A549 (cell line): ENCODE measurements at regions not wholly inside any gene's neighbourhood (a gene's known extent, or its start where the extent isn't known, plus 50 kb on each side); places are given as distances from the start of the nearest gene placed in this dataset.

Experiments
- ATAC-seq, 2 experiments: fragments of 200-7000 bp in 1 of 2; fragments of >200 bp in 1 of 2; cut with Nextera tagmentation in 1 of 2; cut with Tn5 transposase in 1 of 2; 3 replicates each; pipeline versions ENCODE4 v1.8.0 to v1.9.1; 2018 to 2020; ENCODE audit warnings: mild to moderate bottlenecking in 1 of 2, moderate library complexity in 1 of 2
- CTCF ChIA-PET: fragments of 300-600 bp; sonication (Branson Sonifier 250); formaldehyde crosslinking; extraction: SDS; loops from one replicate; lab custom pipeline; 2021; ENCODE audit warnings: antibody characterized with exemption, inconsistent platforms; lab: Yijun Ruan, JAX
- POLR2A ChIA-PET: fragments of 350-600 bp; formaldehyde crosslinking; extraction: SDS; loops from one replicate; lab custom pipeline; 2021; ENCODE audit warnings: antibody characterized with exemption, inconsistent platforms; lab: Yijun Ruan, JAX
- DNase-seq, 2 experiments: peaks; one replicate each; pipeline versions ENCODE4 v3.0.0 to v3.0.0-alpha.2; 2011 to 2016; ENCODE audit warnings: low read depth in 1 of 2, low spot score in 1 of 2
- FAIRE-seq: peaks from 2 replicates; lab custom pipeline; 2011; peaks lifted over from hg19 to GRCh38; lab: Jason Lieb, UNC
- H3K27ac ChIP-seq, 2 experiments: fragments of >200 bp; sonication (Bioruptor Twin); formaldehyde crosslinking; 3 replicates each; pipeline ENCODE4 v1.5.1; 2016 to 2017
- H3K4me1 ChIP-seq: fragments of >200 bp; sonication (Bioruptor Twin); formaldehyde crosslinking; 3 replicates; pipeline ENCODE4 v1.6.1; 2016
- H3K4me2 ChIP-seq: fragments of >200 bp; sonication (Bioruptor Twin); formaldehyde crosslinking; 3 replicates; pipeline ENCODE4 v1.6.1; 2016
- H3K4me3 ChIP-seq: fragments of >200 bp; sonication (Bioruptor Twin); formaldehyde crosslinking; 3 replicates; pipeline ENCODE4 v1.5.1; 2016
- H3K9me3 ChIP-seq: fragments of >200 bp; sonication (Bioruptor Twin); formaldehyde crosslinking; 3 replicates; pipeline ENCODE4 v1.6.1; 2016
- CBX2 ChIP-seq: fragments of 200-600 bp; sonication (generic); IDR thresholded peaks from 2 replicates; pipeline ENCODE4 v1.6.1; 2016; ENCODE audit warnings: low read depth, mild to moderate bottlenecking, borderline replicate concordance
- CHD4 ChIP-seq: fragments of 200-600 bp; sonication (generic); IDR thresholded peaks from 2 replicates; pipeline ENCODE4 v1.6.1; 2016; ENCODE audit warnings: antibody characterized with exemption, mild to moderate bottlenecking, borderline replicate concordance
- FOXS1 ChIP-seq: fragments of 250-450 bp; sonication (Bioruptor Pico); IDR thresholded peaks from 2 replicates; pipeline ENCODE4 v1.5.0; 2020; ENCODE audit warnings: mild to moderate bottlenecking, moderate library complexity
- GATA3 ChIP-seq: IDR thresholded peaks from 2 replicates; pipeline ENCODE4 v1.6.1; 2012; ENCODE audit warnings: borderline replicate concordance
- HDAC2 ChIP-seq: fragments of 200-600 bp; sonication (generic); IDR thresholded peaks from 2 replicates; pipeline ENCODE4 v1.6.1; 2016
- HEYL ChIP-seq: fragments of 250-450 bp; sonication (Bioruptor Pico); IDR thresholded peaks from 2 replicates; pipeline ENCODE4 v1.8.0; 2021; ENCODE audit warnings: mild to moderate bottlenecking, moderate library complexity
- JUN ChIP-seq, 2 experiments: fragments of >200 bp; sonication (Bioruptor Twin); formaldehyde crosslinking; IDR thresholded peaks; 2 replicates in 1 of 2; 3 replicates in 1 of 2; pipeline ENCODE4 v1.6.1; 2016 to 2017
- MAZ ChIP-seq: fragments of 150-350 bp; IDR thresholded peaks from 2 replicates; pipeline ENCODE4 v1.6.1; 2014; ENCODE audit warnings: antibody characterized with exemption, low read depth, low read length, borderline replicate concordance
- NR3C1 ChIP-seq: fragments of >200 bp; sonication (Bioruptor Twin); formaldehyde crosslinking; IDR thresholded peaks from 3 replicates; pipeline ENCODE4 v1.6.1; 2017
- POLR2A ChIP-seq: IDR thresholded peaks from 2 replicates; pipeline ENCODE4 v1.6.1; 2012; ENCODE audit warnings: mild to moderate bottlenecking, low read length
- RFX5 ChIP-seq: fragments of 450-650 bp; IDR thresholded peaks from 2 replicates; pipeline ENCODE4 v1.7.1; 2014; ENCODE audit warnings: antibody characterized with exemption, mild to moderate bottlenecking, moderate library complexity
- TP53 ChIP-seq: fragments of 250-450 bp; sonication (Bioruptor Pico); IDR thresholded peaks from 2 replicates; pipeline ENCODE4 v1.5.0; 2021; ENCODE audit warnings: mild to moderate bottlenecking, moderate library complexity
- WGBS: methylation state at CpG from one replicate; pipeline ENCODE4 v1.1.6; 2017; ENCODE audit errors: missing lambda C conversion rate; 5-methylcytosine and 5-hydroxymethylcytosine counted together
- TF ChIP-seq, protein P1 (sequence below): fragments of >200 bp; sonication (Bioruptor Twin); formaldehyde crosslinking; IDR thresholded peaks from 3 replicates; pipeline ENCODE4 v1.6.1; 2016
- TF ChIP-seq, protein P2 (sequence below): fragments of 200-600 bp; sonication (generic); IDR thresholded peaks from 2 replicates; pipeline ENCODE4 v1.6.1; 2016; ENCODE audit warnings: antibody characterized with exemption, mild to moderate bottlenecking, moderate library complexity
- TF ChIP-seq, protein P3 (sequence below): fragments of 250-450 bp; sonication (Bioruptor Pico); IDR thresholded peaks from 2 replicates; pipeline ENCODE4 v1.5.0; 2021; ENCODE audit warnings: mild to moderate bottlenecking, moderate library complexity, borderline replicate concordance
- TF ChIP-seq, protein P4 (sequence below): IDR thresholded peaks from 2 replicates; pipeline ENCODE4 v1.6.1; 2012; ENCODE audit warnings: low read depth, borderline replicate concordance

DNA sequence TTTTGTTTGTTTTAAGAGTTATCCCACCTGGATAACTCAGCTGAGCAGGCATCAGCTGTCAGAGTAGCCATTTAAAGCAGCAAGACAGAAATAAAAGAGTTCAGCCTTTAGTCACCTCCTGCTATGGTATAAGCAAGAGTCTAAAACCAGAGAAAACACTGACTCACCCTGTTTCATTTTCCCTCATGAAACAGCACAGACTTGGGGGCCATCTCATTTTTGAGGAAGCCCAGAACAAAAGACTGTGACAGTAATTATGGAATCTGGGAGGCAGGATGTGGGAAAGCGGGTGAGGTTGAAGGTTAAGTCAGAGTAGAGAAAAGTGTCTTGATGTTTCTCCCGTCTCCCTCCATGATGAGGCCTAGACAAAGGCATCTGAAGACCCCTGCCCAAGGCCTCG lies 90.2 kb upstream of the FAM174A start:
- FAIRE-seq (no peak), ATAC-seq (no peak), DNase-seq (no peak)
- TF ChIP-seq JUN (IDR thresholded peaks at IDR 0.05): no peak
- TF ChIP-seq, protein P1, sequence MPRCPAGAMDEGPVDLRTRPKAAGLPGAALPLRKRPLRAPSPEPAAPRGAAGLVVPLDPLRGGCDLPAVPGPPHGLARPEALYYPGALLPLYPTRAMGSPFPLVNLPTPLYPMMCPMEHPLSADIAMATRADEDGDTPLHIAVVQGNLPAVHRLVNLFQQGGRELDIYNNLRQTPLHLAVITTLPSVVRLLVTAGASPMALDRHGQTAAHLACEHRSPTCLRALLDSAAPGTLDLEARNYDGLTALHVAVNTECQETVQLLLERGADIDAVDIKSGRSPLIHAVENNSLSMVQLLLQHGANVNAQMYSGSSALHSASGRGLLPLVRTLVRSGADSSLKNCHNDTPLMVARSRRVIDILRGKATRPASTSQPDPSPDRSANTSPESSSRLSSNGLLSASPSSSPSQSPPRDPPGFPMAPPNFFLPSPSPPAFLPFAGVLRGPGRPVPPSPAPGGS: no peak
- H3K4me2 ChIP-seq: no peak overlapping the region
- POLR2A ChIA-PET: no interaction called here
- no peaks in the 10 kb centered on the region for H3K4me1 ChIP-seq
- CTCF ChIA-PET: no interaction called here
- no peaks in the 10 kb centered on the region for H3K9me3 ChIP-seq
- no peak overlapping the region for H3K4me3 ChIP-seq
- no peak overlapping the region for H3K27ac ChIP-seq
- WGBS: 60% methylated on average over 3 of the region's 3 CpGs

DNA sequence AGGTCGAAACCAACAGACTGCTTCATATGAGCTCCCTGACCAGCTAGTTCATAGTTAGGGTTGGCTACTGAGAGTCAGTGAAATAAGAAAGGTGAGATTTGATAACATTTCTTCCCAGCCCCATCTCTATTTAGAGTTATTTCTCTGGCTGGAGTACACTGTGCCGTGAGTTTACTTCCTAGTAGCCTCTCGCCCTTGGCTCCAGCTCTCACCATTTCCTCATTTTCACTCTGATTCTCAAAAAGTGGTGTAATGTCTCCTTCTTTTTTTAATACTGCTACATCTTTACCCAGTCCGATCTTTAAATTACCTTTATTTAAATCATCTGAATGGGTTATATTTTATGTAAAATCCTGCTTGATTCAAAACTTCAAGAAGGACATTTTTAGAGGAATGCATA lies 100.4 kb upstream of the FAM174A start:
- Histone ChIP-seq H3K4me2 (no peak overlapping the region), H3K9me3 (no peaks in the 10 kb centered on the region), H3K4me1 (no peaks in the 10 kb centered on the region), H3K4me3 (no peak overlapping the region), H3K27ac (no peak overlapping the region)
- FAIRE-seq (no peak), DNase-seq (no peak), ATAC-seq (no peak)
- POLR2A ChIA-PET: no interaction called here
- CTCF ChIA-PET: interaction anchor here (0.6 kb wide), 1 partner anchor 1787 kb away, joined by 3 read pairs; no protein-coding TSS in a partner anchor
- TF ChIP-seq NR3C1: no peak
- no peak for TF ChIP-seq GATA3
- no peak for TF ChIP-seq HEYL
- no peak for TF ChIP-seq RFX5
- TF ChIP-seq CBX2: no peak
- no peak for TF ChIP-seq MAZ
- TF ChIP-seq, protein P2, sequence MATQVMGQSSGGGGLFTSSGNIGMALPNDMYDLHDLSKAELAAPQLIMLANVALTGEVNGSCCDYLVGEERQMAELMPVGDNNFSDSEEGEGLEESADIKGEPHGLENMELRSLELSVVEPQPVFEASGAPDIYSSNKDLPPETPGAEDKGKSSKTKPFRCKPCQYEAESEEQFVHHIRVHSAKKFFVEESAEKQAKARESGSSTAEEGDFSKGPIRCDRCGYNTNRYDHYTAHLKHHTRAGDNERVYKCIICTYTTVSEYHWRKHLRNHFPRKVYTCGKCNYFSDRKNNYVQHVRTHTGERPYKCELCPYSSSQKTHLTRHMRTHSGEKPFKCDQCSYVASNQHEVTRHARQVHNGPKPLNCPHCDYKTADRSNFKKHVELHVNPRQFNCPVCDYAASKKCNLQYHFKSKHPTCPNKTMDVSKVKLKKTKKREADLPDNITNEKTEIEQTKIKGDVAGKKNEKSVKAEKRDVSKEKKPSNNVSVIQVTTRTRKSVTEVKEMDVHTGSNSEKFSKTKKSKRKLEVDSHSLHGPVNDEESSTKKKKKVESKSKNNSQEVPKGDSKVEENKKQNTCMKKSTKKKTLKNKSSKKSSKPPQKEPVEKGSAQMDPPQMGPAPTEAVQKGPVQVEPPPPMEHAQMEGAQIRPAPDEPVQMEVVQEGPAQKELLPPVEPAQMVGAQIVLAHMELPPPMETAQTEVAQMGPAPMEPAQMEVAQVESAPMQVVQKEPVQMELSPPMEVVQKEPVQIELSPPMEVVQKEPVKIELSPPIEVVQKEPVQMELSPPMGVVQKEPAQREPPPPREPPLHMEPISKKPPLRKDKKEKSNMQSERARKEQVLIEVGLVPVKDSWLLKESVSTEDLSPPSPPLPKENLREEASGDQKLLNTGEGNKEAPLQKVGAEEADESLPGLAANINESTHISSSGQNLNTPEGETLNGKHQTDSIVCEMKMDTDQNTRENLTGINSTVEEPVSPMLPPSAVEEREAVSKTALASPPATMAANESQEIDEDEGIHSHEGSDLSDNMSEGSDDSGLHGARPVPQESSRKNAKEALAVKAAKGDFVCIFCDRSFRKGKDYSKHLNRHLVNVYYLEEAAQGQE: no peak
- TF ChIP-seq, protein P3, sequence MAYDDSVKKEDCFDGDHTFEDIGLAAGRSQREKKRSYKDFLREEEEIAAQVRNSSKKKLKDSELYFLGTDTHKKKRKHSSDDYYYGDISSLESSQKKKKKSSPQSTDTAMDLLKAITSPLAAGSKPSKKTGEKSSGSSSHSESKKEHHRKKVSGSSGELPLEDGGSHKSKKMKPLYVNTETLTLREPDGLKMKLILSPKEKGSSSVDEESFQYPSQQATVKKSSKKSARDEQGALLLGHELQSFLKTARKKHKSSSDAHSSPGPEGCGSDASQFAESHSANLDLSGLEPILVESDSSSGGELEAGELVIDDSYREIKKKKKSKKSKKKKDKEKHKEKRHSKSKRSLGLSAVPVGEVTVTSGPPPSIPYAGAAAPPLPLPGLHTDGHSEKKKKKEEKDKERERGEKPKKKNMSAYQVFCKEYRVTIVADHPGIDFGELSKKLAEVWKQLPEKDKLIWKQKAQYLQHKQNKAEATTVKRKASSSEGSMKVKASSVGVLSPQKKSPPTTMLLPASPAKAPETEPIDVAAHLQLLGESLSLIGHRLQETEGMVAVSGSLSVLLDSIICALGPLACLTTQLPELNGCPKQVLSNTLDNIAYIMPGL (CRISPR knock-in tag): no peak
- no peak for TF ChIP-seq POLR2A
- no peak for TF ChIP-seq FOXS1 (CRISPR knock-in tag)
- TF ChIP-seq, protein P4, sequence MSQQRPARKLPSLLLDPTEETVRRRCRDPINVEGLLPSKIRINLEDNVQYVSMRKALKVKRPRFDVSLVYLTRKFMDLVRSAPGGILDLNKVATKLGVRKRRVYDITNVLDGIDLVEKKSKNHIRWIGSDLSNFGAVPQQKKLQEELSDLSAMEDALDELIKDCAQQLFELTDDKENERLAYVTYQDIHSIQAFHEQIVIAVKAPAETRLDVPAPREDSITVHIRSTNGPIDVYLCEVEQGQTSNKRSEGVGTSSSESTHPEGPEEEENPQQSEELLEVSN: no peak
- no peak for TF ChIP-seq TP53
- no peak for TF ChIP-seq HDAC2
- no peak for TF ChIP-seq CHD4
- TF ChIP-seq, protein P1: no peak
- WGBS: 51% methylated on average over 4 of the region's 4 CpGs
